K562 (cell line): ENCODE measurements at regions not wholly inside any gene's neighbourhood (a gene's known extent, or its start where the extent isn't known, plus 50 kb on each side); places are given as distances from the start of the nearest gene placed in this dataset.

ENCODE experiments used
- DIDO1 ChIP-seq: fragments of 450-650 bp; IDR thresholded peaks from 2 replicates; pipeline ENCODE4 v1.6.1; 2016; ENCODE audit warnings: low read depth, missing biosample characterization, missing genetic modification characterization
- ETS2 ChIP-seq: IDR thresholded peaks from 2 replicates; pipeline ENCODE4 v1.6.1; 2016; ENCODE audit warnings: borderline replicate concordance, missing genetic modification characterization, mild to moderate bottlenecking, moderate library complexity, missing compliant biosample characterization; ENCODE audit not compliant: poor library complexity, severe bottlenecking
- FOXA1 ChIP-seq: fragments of 450-650 bp; IDR thresholded peaks from 2 replicates; pipeline ENCODE4 v1.6.1; 2016; ENCODE audit warnings: mild to moderate bottlenecking, borderline replicate concordance
- GTF2F1 ChIP-seq: IDR thresholded peaks from 2 replicates; pipeline ENCODE4 v1.6.1; 2011; ENCODE audit warnings: low read depth, low read length, improper control_type of control experiment
- KAT2B ChIP-seq: IDR thresholded peaks from one replicate; pipeline ENCODE4 v1.6.1; 2012; ENCODE audit warnings: low read depth, mild to moderate bottlenecking, control low read depth, inconsistent platforms, low read length, moderate library complexity
- MCM3 ChIP-seq: fragments of 450-650 bp; IDR thresholded peaks from 2 replicates; pipeline ENCODE4 v1.6.1; 2016
- RBBP5 ChIP-seq: fragments of 200-600 bp; sonication (generic); IDR thresholded peaks from 2 replicates; pipeline ENCODE4 v1.6.1; 2012; ENCODE audit warnings: borderline replicate concordance, mild to moderate bottlenecking, low read length, control low read depth, inconsistent platforms; ENCODE audit not compliant: insufficient read depth, poor library complexity, severe bottlenecking
- RNF2 ChIP-seq: sonication (generic); IDR thresholded peaks from 2 replicates; pipeline ENCODE4 v1.6.1; 2016
- ZBTB8A ChIP-seq: fragments of 450-650 bp; IDR thresholded peaks from 2 replicates; pipeline ENCODE4 v1.6.1; 2018; ENCODE audit warnings: mild to moderate bottlenecking, moderate library complexity; ENCODE audit not compliant: partially characterized antibody
- TF ChIP-seq, protein P1 (sequence below): fragments of 450-650 bp; IDR thresholded peaks from 2 replicates; pipeline ENCODE4 v1.6.1; 2018; ENCODE audit not compliant: partially characterized antibody
- TF ChIP-seq, protein P2 (sequence below): fragments of 250-450 bp; sonication (Bioruptor Pico); IDR thresholded peaks from 2 replicates; pipeline ENCODE4 v1.5.0; 2020; ENCODE audit warnings: mild to moderate bottlenecking, borderline replicate concordance
- TF ChIP-seq, protein P3 (sequence below), 2 experiments: fragments of 450-650 bp in 1 of 2; IDR thresholded peaks; 2 replicates each; pipeline ENCODE4 v1.6.1; 2011 to 2017; ENCODE audit warnings: low read depth in 2 of 2, antibody characterized with exemption in 1 of 2, borderline replicate concordance in 1 of 2, low read length in 1 of 2, mild to moderate bottlenecking in 1 of 2, mixed read lengths in 1 of 2; ENCODE audit not compliant: control insufficient read depth in 1 of 2
- TF ChIP-seq, protein P4 (sequence below): fragments of 450-650 bp; IDR thresholded peaks from 2 replicates; pipeline ENCODE4 v1.7.0; 2016; ENCODE audit warnings: borderline replicate concordance
- TF ChIP-seq, protein P5 (sequence below): fragments of 250-450 bp; sonication (Bioruptor Pico); IDR thresholded peaks from 2 replicates; pipeline ENCODE4 v1.8.0; 2021; ENCODE audit warnings: moderate library complexity, mild to moderate bottlenecking, inconsistent platforms

DNA sequence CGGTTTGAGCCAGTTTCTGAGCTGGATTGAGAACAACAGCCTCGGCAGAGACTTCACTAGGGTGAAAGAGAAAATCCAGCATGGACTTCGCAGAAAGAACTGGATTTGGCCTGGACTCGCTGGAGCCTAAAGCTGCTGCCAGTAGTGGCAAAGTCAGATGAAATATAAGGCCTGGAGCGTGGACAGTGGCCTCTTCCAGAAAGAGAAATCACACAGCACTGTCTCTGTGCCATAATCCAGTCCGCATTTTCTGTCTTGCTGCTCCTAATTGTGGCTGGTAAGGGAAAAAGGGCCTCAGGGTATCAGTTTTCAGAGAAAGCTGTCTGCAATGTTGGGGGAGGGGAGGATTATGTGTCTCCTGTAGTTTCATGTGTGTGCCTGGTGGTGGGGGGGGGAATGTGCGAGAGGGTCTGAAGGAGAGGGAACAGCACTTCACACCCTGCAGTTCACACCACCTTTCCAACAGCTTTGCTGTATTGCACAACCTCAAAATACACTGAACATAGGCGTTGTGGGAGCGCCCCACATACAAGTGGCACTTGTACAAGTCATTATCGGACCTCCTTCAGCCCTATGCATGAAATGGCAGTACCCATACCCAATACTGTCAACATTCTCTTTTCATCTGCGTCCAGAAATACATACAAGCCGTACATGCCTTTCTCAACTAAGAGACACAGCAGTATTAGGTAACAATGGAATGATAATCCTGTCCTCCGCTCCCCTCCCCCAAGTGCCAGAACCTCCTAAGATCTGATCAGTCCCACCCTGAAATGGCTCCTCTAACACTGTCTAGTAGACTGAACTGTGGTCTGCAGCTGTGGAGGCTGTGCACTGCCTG lies 107.5 kb upstream of the ATF7IP start (continued):
- no peak for TF ChIP-seq ZBTB8A
- TF ChIP-seq, protein P1, sequence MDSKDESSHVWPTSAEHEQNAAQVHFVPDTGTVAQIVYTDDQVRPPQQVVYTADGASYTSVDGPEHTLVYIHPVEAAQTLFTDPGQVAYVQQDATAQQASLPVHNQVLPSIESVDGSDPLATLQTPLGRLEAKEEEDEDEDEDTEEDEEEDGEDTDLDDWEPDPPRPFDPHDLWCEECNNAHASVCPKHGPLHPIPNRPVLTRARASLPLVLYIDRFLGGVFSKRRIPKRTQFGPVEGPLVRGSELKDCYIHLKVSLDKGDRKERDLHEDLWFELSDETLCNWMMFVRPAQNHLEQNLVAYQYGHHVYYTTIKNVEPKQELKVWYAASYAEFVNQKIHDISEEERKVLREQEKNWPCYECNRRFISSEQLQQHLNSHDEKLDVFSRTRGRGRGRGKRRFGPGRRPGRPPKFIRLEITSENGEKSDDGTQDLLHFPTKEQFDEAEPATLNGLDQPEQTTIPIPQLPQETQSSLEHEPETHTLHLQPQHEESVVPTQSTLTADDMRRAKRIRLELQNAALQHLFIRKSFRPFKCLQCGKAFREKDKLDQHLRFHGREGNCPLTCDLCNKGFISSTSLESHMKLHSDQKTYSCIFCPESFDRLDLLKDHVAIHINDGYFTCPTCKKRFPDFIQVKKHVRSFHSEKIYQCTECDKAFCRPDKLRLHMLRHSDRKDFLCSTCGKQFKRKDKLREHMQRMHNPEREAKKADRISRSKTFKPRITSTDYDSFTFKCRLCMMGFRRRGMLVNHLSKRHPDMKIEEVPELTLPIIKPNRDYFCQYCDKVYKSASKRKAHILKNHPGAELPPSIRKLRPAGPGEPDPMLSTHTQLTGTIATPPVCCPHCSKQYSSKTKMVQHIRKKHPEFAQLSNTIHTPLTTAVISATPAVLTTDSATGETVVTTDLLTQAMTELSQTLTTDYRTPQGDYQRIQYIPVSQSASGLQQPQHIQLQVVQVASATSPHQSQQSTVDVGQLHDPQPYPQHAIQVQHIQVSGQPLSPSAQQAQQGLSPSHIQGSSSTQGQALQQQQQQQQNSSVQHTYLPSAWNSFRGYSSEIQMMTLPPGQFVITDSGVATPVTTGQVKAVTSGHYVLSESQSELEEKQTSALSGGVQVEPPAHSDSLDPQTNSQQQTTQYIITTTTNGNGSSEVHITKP: no peak
- peak; percentile 98 for TF ChIP-seq RNF2
- no peak for TF ChIP-seq FOXA1
- no peak for TF ChIP-seq MCM3
- no peak for TF ChIP-seq DIDO1 (tag)
- TF ChIP-seq RBBP5: peak; percentile 49
- no peak for TF ChIP-seq ETS2 (tag)
- no peak for TF ChIP-seq KAT2B
- TF ChIP-seq, protein P2, sequence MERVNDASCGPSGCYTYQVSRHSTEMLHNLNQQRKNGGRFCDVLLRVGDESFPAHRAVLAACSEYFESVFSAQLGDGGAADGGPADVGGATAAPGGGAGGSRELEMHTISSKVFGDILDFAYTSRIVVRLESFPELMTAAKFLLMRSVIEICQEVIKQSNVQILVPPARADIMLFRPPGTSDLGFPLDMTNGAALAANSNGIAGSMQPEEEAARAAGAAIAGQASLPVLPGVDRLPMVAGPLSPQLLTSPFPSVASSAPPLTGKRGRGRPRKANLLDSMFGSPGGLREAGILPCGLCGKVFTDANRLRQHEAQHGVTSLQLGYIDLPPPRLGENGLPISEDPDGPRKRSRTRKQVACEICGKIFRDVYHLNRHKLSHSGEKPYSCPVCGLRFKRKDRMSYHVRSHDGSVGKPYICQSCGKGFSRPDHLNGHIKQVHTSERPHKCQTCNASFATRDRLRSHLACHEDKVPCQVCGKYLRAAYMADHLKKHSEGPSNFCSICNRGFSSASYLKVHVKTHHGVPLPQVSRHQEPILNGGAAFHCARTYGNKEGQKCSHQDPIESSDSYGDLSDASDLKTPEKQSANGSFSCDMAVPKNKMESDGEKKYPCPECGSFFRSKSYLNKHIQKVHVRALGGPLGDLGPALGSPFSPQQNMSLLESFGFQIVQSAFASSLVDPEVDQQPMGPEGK (CRISPR knock-in tag): no peak
- 0 out of 2 replicates have a peak, but pooled peaks have one; percentile 51 for TF ChIP-seq GTF2F1
- TF ChIP-seq, protein P3, sequence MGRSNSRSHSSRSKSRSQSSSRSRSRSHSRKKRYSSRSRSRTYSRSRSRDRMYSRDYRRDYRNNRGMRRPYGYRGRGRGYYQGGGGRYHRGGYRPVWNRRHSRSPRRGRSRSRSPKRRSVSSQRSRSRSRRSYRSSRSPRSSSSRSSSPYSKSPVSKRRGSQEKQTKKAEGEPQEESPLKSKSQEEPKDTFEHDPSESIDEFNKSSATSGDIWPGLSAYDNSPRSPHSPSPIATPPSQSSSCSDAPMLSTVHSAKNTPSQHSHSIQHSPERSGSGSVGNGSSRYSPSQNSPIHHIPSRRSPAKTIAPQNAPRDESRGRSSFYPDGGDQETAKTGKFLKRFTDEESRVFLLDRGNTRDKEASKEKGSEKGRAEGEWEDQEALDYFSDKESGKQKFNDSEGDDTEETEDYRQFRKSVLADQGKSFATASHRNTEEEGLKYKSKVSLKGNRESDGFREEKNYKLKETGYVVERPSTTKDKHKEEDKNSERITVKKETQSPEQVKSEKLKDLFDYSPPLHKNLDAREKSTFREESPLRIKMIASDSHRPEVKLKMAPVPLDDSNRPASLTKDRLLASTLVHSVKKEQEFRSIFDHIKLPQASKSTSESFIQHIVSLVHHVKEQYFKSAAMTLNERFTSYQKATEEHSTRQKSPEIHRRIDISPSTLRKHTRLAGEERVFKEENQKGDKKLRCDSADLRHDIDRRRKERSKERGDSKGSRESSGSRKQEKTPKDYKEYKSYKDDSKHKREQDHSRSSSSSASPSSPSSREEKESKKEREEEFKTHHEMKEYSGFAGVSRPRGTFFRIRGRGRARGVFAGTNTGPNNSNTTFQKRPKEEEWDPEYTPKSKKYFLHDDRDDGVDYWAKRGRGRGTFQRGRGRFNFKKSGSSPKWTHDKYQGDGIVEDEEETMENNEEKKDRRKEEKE (IDR thresholded peaks at IDR 0.05; ENCODE audit: borderline replicate concordance in 1 of 2, control insufficient read depth in 1 of 2, low read depth in 2 of 2, low read length in 1 of 2): peak in 1 of 2 experiments; percentile 79; a peak in 1 of 4 replicates
- TF ChIP-seq, protein P4, sequence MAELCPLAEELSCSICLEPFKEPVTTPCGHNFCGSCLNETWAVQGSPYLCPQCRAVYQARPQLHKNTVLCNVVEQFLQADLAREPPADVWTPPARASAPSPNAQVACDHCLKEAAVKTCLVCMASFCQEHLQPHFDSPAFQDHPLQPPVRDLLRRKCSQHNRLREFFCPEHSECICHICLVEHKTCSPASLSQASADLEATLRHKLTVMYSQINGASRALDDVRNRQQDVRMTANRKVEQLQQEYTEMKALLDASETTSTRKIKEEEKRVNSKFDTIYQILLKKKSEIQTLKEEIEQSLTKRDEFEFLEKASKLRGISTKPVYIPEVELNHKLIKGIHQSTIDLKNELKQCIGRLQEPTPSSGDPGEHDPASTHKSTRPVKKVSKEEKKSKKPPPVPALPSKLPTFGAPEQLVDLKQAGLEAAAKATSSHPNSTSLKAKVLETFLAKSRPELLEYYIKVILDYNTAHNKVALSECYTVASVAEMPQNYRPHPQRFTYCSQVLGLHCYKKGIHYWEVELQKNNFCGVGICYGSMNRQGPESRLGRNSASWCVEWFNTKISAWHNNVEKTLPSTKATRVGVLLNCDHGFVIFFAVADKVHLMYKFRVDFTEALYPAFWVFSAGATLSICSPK: 0 out of 2 replicates have a peak, but pooled peaks have one; percentile 61
- TF ChIP-seq, protein P5, sequence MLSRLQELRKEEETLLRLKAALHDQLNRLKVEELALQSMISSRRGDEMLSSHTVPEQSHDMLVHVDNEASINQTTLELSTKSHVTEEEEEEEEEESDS (CRISPR knock-in tag): no peak
